Neural cell (in vitro differentiated cells): ENCODE measurements at regions not wholly inside any gene's neighbourhood (a gene's known extent, or its start where the extent isn't known, plus 50 kb on each side); places are given as distances from the start of the nearest gene placed in this dataset.
A peak's percentile ranks its signal among the peaks of the same experiment; 100 is the strongest.

Experiments used
- H2AFZ ChIP-seq: fragments of 200-600, 300-800 bp; sonication (generic), shearing (Covaris generic); 2 replicates; pipeline ENCODE4 v1.6.0; 2014; ENCODE audit warnings: low read depth, mild to moderate bottlenecking, antibody characterized with exemption, low read length, moderate library complexity
- H3F3A ChIP-seq: fragments of 200-600 bp; shearing (Covaris generic); 2 replicates; pipeline ENCODE4 v1.6.1; 2016; ENCODE audit warnings: mild to moderate bottlenecking, moderate library complexity, mixed read lengths, antibody characterized with exemption, low read length; ENCODE audit not compliant: insufficient read depth, poor library complexity, severe bottlenecking
- H3K27ac ChIP-seq: fragments of 200-600, 300-800 bp; sonication (generic), shearing (Covaris generic); 2 replicates; pipeline ENCODE4 v1.5.1; 2014; ENCODE audit warnings: mild to moderate bottlenecking, low read length, moderate library complexity
- H3K27me3 ChIP-seq: fragments of 300-800, 200-600 bp; sonication (generic), shearing (Covaris generic); 2 replicates; pipeline ENCODE4 v1.6.0; 2014; ENCODE audit warnings: mild to moderate bottlenecking, low read depth, low read length, moderate library complexity; ENCODE audit not compliant: insufficient read depth
- H3K36me3 ChIP-seq: fragments of 300-800, 200-600 bp; sonication (generic), shearing (Covaris generic); 2 replicates; pipeline ENCODE4 v1.5.1; 2014; ENCODE audit warnings: mild to moderate bottlenecking, antibody characterized with exemption, low read length, moderate library complexity; ENCODE audit not compliant: insufficient read depth
- H3K4me2 ChIP-seq: fragments of 300-800, 200-600 bp; sonication (generic), shearing (Covaris generic); 2 replicates; pipeline ENCODE4 v1.6.0; 2014; ENCODE audit warnings: mild to moderate bottlenecking, low read length
- H3K4me3 ChIP-seq: fragments of 300-800, 200-600 bp; sonication (generic), shearing (Covaris generic); 2 replicates; pipeline ENCODE4 v1.5.1; 2014; ENCODE audit warnings: mild to moderate bottlenecking, low read length, moderate library complexity
- H3K79me2 ChIP-seq: fragments of 200-600 bp; shearing (Covaris generic); replicated peaks from 2 replicates; pipeline ENCODE4 v1.6.0; 2014; ENCODE audit warnings: mild to moderate bottlenecking, low read length, moderate library complexity; ENCODE audit not compliant: insufficient read depth
- H3K9ac ChIP-seq: fragments of 300-800, 200-600 bp; sonication (generic), shearing (Covaris generic); 2 replicates; pipeline ENCODE4 v1.6.1; 2016; ENCODE audit warnings: mild to moderate bottlenecking, low read length, mixed read lengths
- H3K9me2 ChIP-seq: fragments of 200-600 bp; shearing (Covaris generic); 2 replicates; pipeline ENCODE4 v1.6.1; 2016; ENCODE audit warnings: mild to moderate bottlenecking, low read length, mixed read lengths; ENCODE audit not compliant: insufficient read depth
- H3K9me3 ChIP-seq: fragments of 200-600, 300-800 bp; sonication (generic), shearing (Covaris generic); 2 replicates; pipeline ENCODE4 v1.6.1; 2016; ENCODE audit warnings: mild to moderate bottlenecking, mixed run types, low read length, moderate library complexity, mixed read lengths
- H4K20me1 ChIP-seq: fragments of 200-600 bp; shearing (Covaris generic); 2 replicates; pipeline ENCODE4 v1.6.1; 2016; ENCODE audit warnings: mild to moderate bottlenecking, mixed run types; ENCODE audit not compliant: insufficient read depth
- CTCF ChIP-seq: fragments of 450-650 bp; IDR thresholded peaks from 2 replicates; pipeline ENCODE4 v1.5.1; 2014; ENCODE audit warnings: antibody characterized with exemption, mild to moderate bottlenecking, moderate library complexity; ENCODE audit not compliant: poor library complexity, severe bottlenecking
- EP300 ChIP-seq: fragments of 450-650 bp; conservative IDR thresholded peaks from 2 replicates; pipeline ENCODE4 v1.6.1; 2014; ENCODE audit warnings: antibody characterized with exemption, mild to moderate bottlenecking, moderate library complexity; ENCODE audit not compliant: poor library complexity, severe bottlenecking
- EZH2 ChIP-seq: fragments of 200-600, 300-800 bp; shearing (Covaris generic), sonication (generic); IDR thresholded peaks from 2 replicates; pipeline ENCODE4 v1.6.1; 2014; ENCODE audit warnings: antibody characterized with exemption, low read length, borderline replicate concordance, mild to moderate bottlenecking; ENCODE audit not compliant: insufficient read depth, poor library complexity, severe bottlenecking
- MXI1 ChIP-seq: fragments of 450-650 bp; conservative IDR thresholded peaks from 2 replicates; pipeline ENCODE4 v1.6.1; 2014; ENCODE audit warnings: antibody characterized with exemption, mild to moderate bottlenecking; ENCODE audit not compliant: poor library complexity, severe bottlenecking
- POLR2AphosphoS5 ChIP-seq: IDR thresholded peaks from 2 replicates; pipeline ENCODE4 v1.6.1; 2012
- RAD21 ChIP-seq: fragments of 450-650 bp; conservative IDR thresholded peaks from 2 replicates; pipeline ENCODE4 v1.6.1; 2014; ENCODE audit warnings: antibody characterized with exemption, mild to moderate bottlenecking, moderate library complexity
- REST ChIP-seq: IDR thresholded peaks from 2 replicates; pipeline ENCODE4 v1.6.1; 2012; ENCODE audit warnings: borderline replicate concordance
- SMC3 ChIP-seq: fragments of 450-650 bp; conservative IDR thresholded peaks from 2 replicates; pipeline ENCODE4 v1.6.1; 2014; ENCODE audit warnings: antibody characterized with exemption, mild to moderate bottlenecking, moderate library complexity; ENCODE audit not compliant: poor library complexity
- TAF1 ChIP-seq: IDR thresholded peaks from 2 replicates; pipeline ENCODE4 v1.6.1; 2012; ENCODE audit warnings: low read depth

DNA sequence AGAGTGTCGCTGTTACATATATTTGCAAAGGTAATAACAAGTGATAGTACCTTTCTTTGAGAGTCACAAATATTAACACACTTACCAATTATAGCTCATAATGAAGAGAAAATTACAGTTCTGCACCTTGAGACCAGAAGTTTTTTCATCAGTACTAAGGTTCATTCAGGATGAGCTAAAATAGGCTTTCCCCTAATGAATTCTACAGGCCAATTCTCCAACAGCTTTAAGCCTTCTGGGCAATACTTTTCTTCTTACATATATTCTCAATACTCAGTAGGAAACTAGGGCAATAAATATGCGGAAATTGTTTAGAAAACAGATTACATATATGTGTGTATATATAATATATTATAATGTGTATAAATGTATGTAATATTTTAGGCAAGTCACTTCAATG is 2672.8 kb upstream of the PCDH20 start:
- H3K27ac ChIP-seq, result no peak overlapping the region
- H3K9ac ChIP-seq, result no peak overlapping the region
- no peaks in the 10 kb centered on the region for H3F3A ChIP-seq
- H3K9me2 ChIP-seq, result no peaks in the 10 kb centered on the region
- H3K79me2 ChIP-seq, result no peaks in the 10 kb centered on the region
- H2AFZ ChIP-seq, result no peak overlapping the region
- H3K9me3 ChIP-seq, result no peaks in the 10 kb centered on the region
- H4K20me1 ChIP-seq, result no peaks in the 10 kb centered on the region
- H3K4me2 ChIP-seq, result no peak overlapping the region
- no peaks in the 10 kb centered on the region for H3K36me3 ChIP-seq
- H3K4me3 ChIP-seq, result no peak overlapping the region
- H3K27me3 ChIP-seq, result no peaks in the 10 kb centered on the region
- no peak for TF ChIP-seq REST
- no peak for TF ChIP-seq RAD21
- no peak for TF ChIP-seq MXI1
- peak; percentile 3 for TF ChIP-seq EP300
- TF ChIP-seq SMC3, result no peak
- TF ChIP-seq CTCF, result no peak
- no peak for TF ChIP-seq POLR2AphosphoS5
- no peak for TF ChIP-seq EZH2

DNA sequence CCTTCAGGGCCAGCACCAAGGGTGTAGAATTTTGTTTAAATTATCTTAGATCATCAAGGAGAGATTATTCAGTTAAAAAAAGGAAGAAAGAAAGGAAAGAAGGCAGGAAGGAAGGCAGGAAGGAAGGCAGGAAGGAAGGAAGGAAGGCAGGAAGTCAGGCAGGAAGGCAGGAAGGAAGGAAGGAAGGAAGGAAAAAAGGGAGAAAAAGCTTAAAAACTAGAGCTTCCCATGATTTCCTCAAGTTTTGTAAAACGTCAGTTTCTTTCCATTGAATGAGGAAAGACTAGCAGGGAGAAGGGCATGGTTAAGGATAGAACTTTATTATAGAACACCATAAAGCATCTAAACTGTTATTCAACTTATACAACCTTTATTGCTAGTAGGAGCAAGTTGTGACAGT is 2672.0 kb upstream of the PCDH20 start:
- H3K9me2 ChIP-seq, result no peaks in the 10 kb centered on the region
- H3K9ac ChIP-seq, result no peak overlapping the region
- no peaks in the 10 kb centered on the region for H3K79me2 ChIP-seq
- no peak overlapping the region for H3K27ac ChIP-seq
- TF ChIP-seq RAD21 (no peak), MXI1 (no peak), POLR2AphosphoS5 (no peak), EP300 (no peak), REST (no peak), TAF1 (no peak), SMC3 (no peak), CTCF (no peak), EZH2 (no peak)
- H2AFZ ChIP-seq, result no peak overlapping the region
- no peaks in the 10 kb centered on the region for H3F3A ChIP-seq
- no peaks in the 10 kb centered on the region for H3K9me3 ChIP-seq
- no peak overlapping the region for H3K4me2 ChIP-seq
- no peak overlapping the region for H3K4me3 ChIP-seq
- no peaks in the 10 kb centered on the region for H3K27me3 ChIP-seq
- H3K36me3 ChIP-seq, result no peaks in the 10 kb centered on the region
- no peaks in the 10 kb centered on the region for H4K20me1 ChIP-seq
